ENCODE measurements at regions not wholly inside any gene's neighbourhood (a gene's known extent, or its start where the extent isn't known, plus 50 kb on each side); places are given as distances from the start of the nearest gene placed in this dataset.

DNA sequence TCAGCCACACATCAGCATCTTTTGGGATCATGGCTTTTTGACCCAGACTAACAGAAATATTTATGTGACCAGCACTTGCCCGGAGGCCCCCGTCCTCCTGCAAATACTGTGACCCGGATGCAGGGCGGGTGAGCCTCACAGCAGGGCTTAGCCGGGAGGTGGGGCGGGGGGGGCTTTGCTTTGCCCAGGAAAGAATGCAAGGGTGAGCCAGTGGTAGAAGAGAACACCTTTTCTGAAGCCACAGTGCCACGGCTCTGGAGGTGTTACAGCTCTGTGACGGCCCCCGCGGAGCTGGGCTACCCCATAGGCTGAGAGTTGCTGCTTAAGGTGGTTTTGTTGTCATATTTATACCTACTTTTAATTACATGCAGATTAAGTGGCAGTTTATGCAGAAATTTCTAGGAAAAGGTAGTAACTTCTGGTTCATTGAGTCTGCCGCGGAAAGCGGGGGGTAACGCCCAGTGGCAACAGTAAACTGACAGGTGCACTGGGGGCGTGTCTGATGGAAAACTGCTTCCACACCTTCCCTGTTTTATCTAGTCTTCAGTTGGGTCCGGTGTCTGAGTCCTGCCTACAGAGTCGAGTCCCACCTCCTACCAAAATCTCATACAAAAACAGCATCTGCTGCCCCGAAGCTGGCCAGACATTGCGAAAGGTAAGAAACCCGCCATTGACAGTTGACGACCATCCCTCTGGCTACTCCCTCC, 187.9 kb downstream of the TEX29 start:
- Mint-ChIP-seq H3K36me3 (no peaks in the 10 kb centered on the region; the same call in 1 of the 2 replicates), H3K27me3 (ENCODE audit: low read depth) (no peaks in the 10 kb centered on the region), H3K9me3 (no peaks in the 10 kb centered on the region; the same call in 1 of the 2 replicates), H3K27ac (no peak overlapping the region), H3K4me3 (no peak overlapping the region), H3K4me1 (0 out of 2 replicates have a peak, but pooled peaks cover 7% of the 10 kb centered on the region)
- no peak for DNase-seq (ENCODE audit: low spot score)
- ChIA-PET POLR2A (no interaction called here), CTCF (no interaction called here)
- ATAC-seq: no peak
- TF ChIP-seq USF2 (CRISPR knock-in tag; IDR thresholded peaks at IDR 0.05) (no peak), RELA (CRISPR knock-in tag; IDR thresholded peaks at IDR 0.05; ENCODE audit: borderline replicate concordance) (no peak), JUN (CRISPR knock-in tag; IDR thresholded peaks at IDR 0.05) (no peak), ZNF138 (CRISPR knock-in tag; conservative IDR thresholded peaks at IDR 0.05) (no peak), ATF2 (CRISPR knock-in tag; IDR thresholded peaks at IDR 0.05; ENCODE audit: borderline replicate concordance, low read depth) (no peak), SMAD4 (CRISPR knock-in tag; IDR thresholded peaks at IDR 0.05) (no peak)

- DNase-seq (ENCODE audit: low spot score) (no peak), ATAC-seq (no peak)
- Mint-ChIP-seq H3K27ac (no peak overlapping the region), H3K9me3 (no peaks in the 10 kb centered on the region), H3K4me3 (no peak overlapping the region), H3K4me1 (0 out of 2 replicates have a peak, but pooled peaks cover 7% of the 10 kb centered on the region), H3K27me3 (ENCODE audit: low read depth) (no peaks in the 10 kb centered on the region), H3K36me3 (no peaks in the 10 kb centered on the region; the same call in 1 of the 2 replicates)
- POLR2A ChIA-PET: no interaction called here
- CTCF ChIA-PET: interaction anchor here (0.8 to 1.7 kb wide), 3 partner anchors 35 to 80 kb away, joined by 3 to 5 read pairs (median 4); no protein-coding TSS in a partner anchor
- no peak for TF ChIP-seq ZNF219 (CRISPR knock-in tag; IDR thresholded peaks at IDR 0.05; ENCODE audit: borderline replicate concordance)
- no peak for TF ChIP-seq ZSCAN18 (CRISPR knock-in tag; IDR thresholded peaks at IDR 0.05)
- TF ChIP-seq SOX15 (CRISPR knock-in tag; IDR thresholded peaks at IDR 0.05): no peak
- TF ChIP-seq ZNF232 (CRISPR knock-in tag; IDR thresholded peaks at IDR 0.05): no peak
- no peak for TF ChIP-seq ZNF512 (CRISPR knock-in tag; IDR thresholded peaks at IDR 0.05; ENCODE audit: borderline replicate concordance)
- TF ChIP-seq FOXK1 (CRISPR knock-in tag; IDR thresholded peaks at IDR 0.05): no peak
- TF ChIP-seq RELA (CRISPR knock-in tag; IDR thresholded peaks at IDR 0.05; ENCODE audit: borderline replicate concordance): no peak
- no peak for TF ChIP-seq ZNF671 (CRISPR knock-in tag; IDR thresholded peaks at IDR 0.05)
- TF ChIP-seq ATF2 (CRISPR knock-in tag; IDR thresholded peaks at IDR 0.05; ENCODE audit: borderline replicate concordance, low read depth): no peak
- TF ChIP-seq TEAD1 (CRISPR knock-in tag; IDR thresholded peaks at IDR 0.05): no peak
- no peak for TF ChIP-seq GABPB1 (CRISPR knock-in tag; IDR thresholded peaks at IDR 0.05)
- TF ChIP-seq NFYB (CRISPR knock-in tag; conservative IDR thresholded peaks at IDR 0.05; ENCODE audit: low read depth): no peak
- no peak for TF ChIP-seq ZNF138 (CRISPR knock-in tag; conservative IDR thresholded peaks at IDR 0.05)
- TF ChIP-seq ZNF317 (CRISPR knock-in tag; IDR thresholded peaks at IDR 0.05; ENCODE audit: borderline replicate concordance, low read depth): no peak
- no peak for TF ChIP-seq ATF1 (CRISPR knock-in tag; IDR thresholded peaks at IDR 0.05)
- no peak for TF ChIP-seq ATF3 (CRISPR knock-in tag; conservative IDR thresholded peaks at IDR 0.05)
- no peak for TF ChIP-seq HMGA2 (CRISPR knock-in tag; IDR thresholded peaks at IDR 0.05)
- no peak for TF ChIP-seq NR2C2 (CRISPR knock-in tag; IDR thresholded peaks at IDR 0.05)
- no peak for TF ChIP-seq FOXP4 (CRISPR knock-in tag; IDR thresholded peaks at IDR 0.05)
- no peak for TF ChIP-seq MLX (CRISPR knock-in tag; IDR thresholded peaks at IDR 0.05)
Observed at GRCh38 chr13:111508902-111509509, 188.6 kb downstream of the TEX29 start.

All from WTC11 (cell line).